Daoy (cell line): ENCODE measurements at regions not wholly inside any gene's neighbourhood (a gene's known extent, or its start where the extent isn't known, plus 50 kb on each side); places are given as distances from the start of the nearest gene placed in this dataset.

Experiments
- DNase-seq: peaks from one replicate; pipeline ENCODE4 v3.0.0-alpha.2; 2015; ENCODE audit warnings: low read depth

DNA sequence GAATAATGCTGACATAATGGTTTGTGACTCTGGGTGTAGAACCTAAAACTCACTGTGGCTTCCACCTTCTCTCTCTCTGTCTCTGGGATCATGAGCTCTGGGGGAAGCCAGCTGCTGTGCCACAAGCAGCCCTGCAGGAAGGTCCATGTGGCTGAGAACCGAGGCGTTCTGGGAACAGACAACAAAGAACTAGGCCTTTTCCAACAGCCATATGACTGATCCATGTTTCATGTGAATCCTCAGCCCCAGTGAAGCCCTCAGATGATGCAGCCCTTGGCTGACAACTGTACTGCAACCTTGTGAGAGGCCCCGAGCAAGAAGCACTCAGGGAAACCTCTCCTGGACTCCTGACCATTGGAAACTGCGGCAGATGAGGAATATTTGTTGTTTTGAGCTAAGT, 56.6 kb downstream of the HLA-G start:
- no peak for DNase-seq

GRCh38 chr6:29886701-29887100, 55.6 kb upstream of the HLA-A start:
- no peak for DNase-seq

DNA sequence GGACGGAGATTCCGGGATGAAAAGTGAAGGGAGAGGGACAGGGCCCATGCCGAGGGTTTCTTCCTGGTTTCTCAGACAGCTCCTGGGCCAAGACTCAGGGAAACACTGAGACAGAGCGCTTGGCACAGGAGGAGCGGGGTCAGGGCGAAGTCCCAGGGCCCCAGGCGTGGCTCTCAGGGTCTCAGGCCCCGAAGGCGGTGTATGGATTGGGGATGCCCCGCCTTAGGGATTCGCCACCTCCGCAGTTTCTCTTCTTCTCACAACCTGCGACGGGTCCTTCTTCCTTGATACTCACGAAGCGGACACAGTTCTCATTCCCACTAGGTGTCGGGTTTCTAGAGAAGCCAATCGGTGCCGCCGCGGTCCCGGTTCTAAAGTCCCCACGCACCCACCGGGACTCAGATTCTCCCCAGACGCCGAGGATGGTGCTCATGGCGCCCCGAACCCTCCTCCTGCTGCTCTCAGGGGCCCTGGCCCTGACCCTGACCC, 55.0 kb upstream of the HLA-A start:
- DNase-seq = peak; percentile 61

DNA sequence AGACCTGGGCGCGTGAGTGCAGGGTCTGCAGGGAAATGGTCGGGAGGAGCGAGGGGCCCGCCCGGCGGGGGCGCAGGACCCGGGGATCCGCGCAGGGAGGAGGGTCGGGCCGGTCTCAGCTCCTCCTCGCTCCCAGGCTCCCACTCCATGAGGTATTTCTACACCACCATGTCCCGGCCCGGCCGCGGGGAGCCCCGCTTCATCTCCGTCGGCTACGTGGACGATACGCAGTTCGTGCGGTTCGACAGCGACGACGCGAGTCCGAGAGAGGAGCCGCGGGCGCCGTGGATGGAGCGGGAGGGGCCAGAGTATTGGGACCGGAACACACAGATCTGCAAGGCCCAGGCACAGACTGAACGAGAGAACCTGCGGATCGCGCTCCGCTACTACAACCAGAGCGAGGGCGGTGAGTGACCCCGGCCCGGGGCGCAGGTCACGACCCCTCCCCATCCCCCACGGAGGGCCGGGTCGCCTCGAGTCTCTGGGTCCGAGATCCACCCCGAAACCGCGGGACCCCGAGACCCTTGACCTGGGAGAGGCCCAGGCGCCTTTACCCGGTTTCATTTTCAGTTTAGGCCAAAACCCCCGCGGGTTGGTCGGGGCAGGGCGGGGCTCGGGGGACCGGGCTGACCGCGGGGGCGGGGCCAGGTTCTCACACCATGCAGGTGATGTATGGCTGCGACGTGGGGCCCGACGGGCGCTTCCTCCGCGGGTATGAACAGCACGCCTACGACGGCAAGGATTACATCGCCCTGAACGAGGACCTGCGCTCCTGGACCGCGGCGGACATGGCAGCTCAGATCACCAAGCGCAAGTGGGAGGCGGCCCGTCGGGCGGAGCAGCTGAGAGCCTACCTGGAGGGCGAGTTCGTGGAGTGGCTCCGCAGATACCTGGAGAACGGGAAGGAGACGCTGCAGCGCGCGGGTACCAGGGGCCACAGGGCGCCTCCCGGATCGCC, 54.2 kb upstream of the HLA-A start:
- peak; percentile 64 for DNase-seq
